ENCODE measurements at regions not wholly inside any gene's neighbourhood (a gene's known extent, or its start where the extent isn't known, plus 50 kb on each side); places are given as distances from the start of the nearest gene placed in this dataset.

GRCh38 chr1:184299796-184300195 lies 87.0 kb upstream of the C1orf21 start:
- Histone ChIP-seq H4K5ac (ENCODE audit: low read depth, low read length) (no peak overlapping the region), H3K27me3 (ENCODE audit: control insufficient read depth, insufficient read depth, low read length) (no peaks in the 10 kb centered on the region), H3K4me2 (ENCODE audit: low read depth, low read length) (peak overlapping the region; percentile 53; the same call in 1 of the 2 replicates), H2BK120ac (ENCODE audit: low read depth, low read length) (peak overlapping the region; percentile 78), H3K4me3 (ENCODE audit: insufficient read depth, low read depth, low read length) (no peak overlapping the region), H2AK5ac (ENCODE audit: low read depth, low read length) (peak overlapping the region; percentile 79), H3K36me3 (ENCODE audit: control insufficient read depth, insufficient read depth, low read length) (no peaks in the 10 kb centered on the region), H3K9me1 (ENCODE audit: insufficient read depth, low read length) (peaks cover 14% of the 10 kb centered on the region), H2AK9ac (replicated peaks; ENCODE audit: low read depth, low read length, poor library complexity) (no peak overlapping the region), H4K91ac (ENCODE audit: insufficient read depth, low read depth, low read length) (peak overlapping the region; percentile 30; the same call in 1 of the 2 replicates), H3K18ac (ENCODE audit: low read depth, low read length) (peak overlapping the region; percentile 55; the same call in 1 of the 2 replicates), H3K9me3 (ENCODE audit: control insufficient read depth, insufficient read depth, low read length) (no peaks in the 10 kb centered on the region), H2BK20ac (ENCODE audit: low read depth, low read length) (peak overlapping the region; percentile 92), H3K27ac (ENCODE audit: insufficient read depth, low read length) (0 out of 2 replicates have a peak overlapping the region, but pooled peaks have one; percentile 16), H2AFZ (replicated peaks; ENCODE audit: low read length, poor library complexity) (no peak overlapping the region), H2BK15ac (ENCODE audit: low read depth, low read length) (peak overlapping the region; percentile 4; the same call in 2 of the 3 replicates), H4K20me1 (ENCODE audit: insufficient read depth, low read length) (peaks cover 5% of the 10 kb centered on the region; the same call in 1 of the 2 replicates), H3K14ac (replicated peaks; ENCODE audit: low read depth, low read length) (peak overlapping the region; percentile 57), H3K79me1 (ENCODE audit: low read depth in 1 of 2, low read length in 2 of 2) (no peaks in the 10 kb centered on the region), H3K9ac (ENCODE audit: low read depth, low read length) (no peak overlapping the region), H3K4ac (ENCODE audit: low read depth, low read length) (peak overlapping the region; percentile 75), H2BK5ac (ENCODE audit: low read depth, low read length, poor library complexity, severe bottlenecking) (peak overlapping the region; percentile 88), H3K23ac (ENCODE audit: low read depth, low read length) (no peak overlapping the region), H3K4me1 (ENCODE audit: control insufficient read depth, insufficient read depth, low read length) (peaks cover 27% of the 10 kb centered on the region), H3K56ac (ENCODE audit: extremely low read depth, insufficient read depth, low read length) (no peak overlapping the region), H4K8ac (ENCODE audit: low read depth in 2 of 2, low read length in 2 of 2) (peak overlapping the region in 1 of 2 experiments; percentile 52; a peak in 1 of 4 replicates)
- no CpG with 5 or more reads among the region's 2 CpGs for WGBS, 2 experiments (ENCODE audit: extremely low coverage in 2 of 2, insufficient read length in 1 of 2)
- DNase-seq, result no peak
- dilution Hi-C loops (cut with HindIII; ENCODE audit: low sequenced_read_pairs, unreplicated experiment), result no loop called here
- intact Hi-C loops (cut with micrococcal nuclease), result loop anchor here (5.0 kb wide), 1 partner anchor 88 kb away; the partner anchor contains the start of gene C1orf21
- CTCF ChIA-PET, result no interaction called here
- POLR2A ChIA-PET (ENCODE audit: unreplicated experiment), result no interaction called here
- TF ChIP-seq MAFK (IDR thresholded peaks at IDR 0.05; ENCODE audit: low read depth, low read length) (no peak), RCOR1 (IDR thresholded peaks at IDR 0.05; ENCODE audit: insufficient replicate concordance, low read length) (no peak), CEBPB (IDR thresholded peaks at IDR 0.05; ENCODE audit: low read depth, low read length) (no peak), FOS (IDR thresholded peaks at IDR 0.05; ENCODE audit: low read depth, low read length) (no peak), NFE2L2 (IDR thresholded peaks at IDR 0.05; ENCODE audit: low read depth, low read length) (no peak), CTCF (conservative IDR thresholded peaks at IDR 0.05; ENCODE audit: low read depth, low read length) (no peak), CHD1 (IDR thresholded peaks at IDR 0.05; ENCODE audit: low read depth, low read length) (no peak), SMC3 (IDR thresholded peaks at IDR 0.05; ENCODE audit: low read depth, low read length) (no peak), POLR2A (IDR thresholded peaks at IDR 0.05; ENCODE audit: low read depth, low read length) (no peak), MAZ (IDR thresholded peaks at IDR 0.05; ENCODE audit: borderline replicate concordance, low read depth, low read length) (no peak), BHLHE40 (IDR thresholded peaks at IDR 0.05; ENCODE audit: low read depth, low read length) (no peak), ELK1 (IDR thresholded peaks at IDR 0.05; ENCODE audit: borderline replicate concordance, low read depth, low read length) (no peak), RFX5 (IDR thresholded peaks at IDR 0.05; ENCODE audit: low read depth, low read length) (no peak), USF2 (IDR thresholded peaks at IDR 0.05; ENCODE audit: low read depth, low read length) (no peak), MXI1 (IDR thresholded peaks at IDR 0.05; ENCODE audit: borderline replicate concordance, low read depth, low read length) (no peak)
- in situ Hi-C loops (cut with MboI; ENCODE audit: low sequenced_read_pairs), result loop anchor here (5.0 kb wide), 1 partner anchor 47 kb away; no protein-coding TSS in a partner anchor
- no TSS peak for BruUV-seq (replicated peaks)
- no peak for ATAC-seq (ENCODE audit: low read depth)
